H1 (cell line): ENCODE measurements at regions not wholly inside any gene's neighbourhood (a gene's known extent, or its start where the extent isn't known, plus 50 kb on each side); places are given as distances from the start of the nearest gene placed in this dataset.

ENCODE experiments used
- CTCF ChIP-seq, 3 experiments: IDR thresholded peaks; 1 replicate in 2 of 3; 2 replicates in 1 of 3; pipeline versions ENCODE4 v1.5.1 to v1.6.1; 2011; ENCODE audit warnings: low read length in 3 of 3, mild to moderate bottlenecking in 3 of 3, inconsistent platforms in 2 of 3, low read depth in 1 of 3, moderate library complexity in 1 of 3; ENCODE audit not compliant: insufficient read depth in 1 of 3; ENCODE audit errors: control extremely low read depth in 1 of 3
- HDAC2 ChIP-seq, 2 experiments: fragments of 300-600 bp in 1 of 2; sonication (generic) in 1 of 2; IDR thresholded peaks; 2 replicates each; pipeline ENCODE4 v1.6.1; 2011 to 2012; ENCODE audit warnings: low read depth in 2 of 2, low read length in 2 of 2, mild to moderate bottlenecking in 2 of 2, moderate library complexity in 2 of 2, borderline replicate concordance in 1 of 2, inconsistent platforms in 1 of 2
- POLR2A ChIP-seq, 2 experiments: IDR thresholded peaks; 1 replicate in 1 of 2; 2 replicates in 1 of 2; pipeline ENCODE4 v1.6.1; 2011; ENCODE audit warnings: low read depth in 2 of 2, low read length in 2 of 2, mild to moderate bottlenecking in 2 of 2; ENCODE audit errors: control extremely low read depth in 1 of 2
- POLR2AphosphoS5 ChIP-seq: IDR thresholded peaks from 2 replicates; pipeline ENCODE4 v1.6.1; 2011; ENCODE audit warnings: low read depth, low read length

DNA sequence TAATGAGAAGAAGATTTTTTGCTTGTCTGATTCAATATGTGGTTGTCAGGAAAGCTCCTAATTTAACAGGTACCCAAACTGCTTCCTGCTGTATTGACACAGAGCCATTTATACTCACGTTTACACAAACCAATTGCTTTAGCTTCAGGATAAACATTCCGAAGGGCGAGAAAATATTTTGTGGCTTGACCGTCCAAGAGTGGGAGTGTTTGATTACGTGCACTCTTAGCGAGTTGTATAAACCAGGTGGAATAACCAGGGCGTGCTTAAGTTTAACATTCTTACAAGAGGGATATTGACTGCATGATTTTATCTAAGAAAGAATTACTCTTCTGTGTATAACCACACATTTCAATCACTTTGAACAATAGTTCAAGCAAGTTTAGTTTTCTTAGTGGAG lies 278.7 kb upstream of the TYRP1 start:
- TF ChIP-seq POLR2A (IDR thresholded peaks at IDR 0.05; ENCODE audit: control extremely low read depth in 1 of 2, low read depth in 2 of 2, low read length in 2 of 2) (no peak), CTCF (IDR thresholded peaks at IDR 0.05; ENCODE audit: control extremely low read depth in 1 of 3, insufficient read depth in 1 of 3, low read depth in 1 of 3, low read length in 3 of 3) (no peak), POLR2AphosphoS5 (no peak), HDAC2 (IDR thresholded peaks at IDR 0.05; ENCODE audit: borderline replicate concordance in 1 of 2, low read depth in 2 of 2, low read length in 2 of 2) (no peak)
